GM04503 (cell line): ENCODE measurements at regions not wholly inside any gene's neighbourhood (a gene's known extent, or its start where the extent isn't known, plus 50 kb on each side); places are given as distances from the start of the nearest gene placed in this dataset.

Experiments used
- DNase-seq: peaks from one replicate; pipeline ENCODE4 v3.0.0-alpha.2; 2012; ENCODE audit warnings: low read depth

GRCh38 chr2:198411936-198412335 lies 607.5 kb downstream of the PLCL1 start:
- no peak for DNase-seq

- DNase-seq: no peak
Measured at GRCh38 chr2:198408171-198408570, 603.8 kb downstream of the PLCL1 start.

GRCh38 chr2:198405311-198405710 lies 600.9 kb downstream of the PLCL1 start:
- no peak for DNase-seq

DNA sequence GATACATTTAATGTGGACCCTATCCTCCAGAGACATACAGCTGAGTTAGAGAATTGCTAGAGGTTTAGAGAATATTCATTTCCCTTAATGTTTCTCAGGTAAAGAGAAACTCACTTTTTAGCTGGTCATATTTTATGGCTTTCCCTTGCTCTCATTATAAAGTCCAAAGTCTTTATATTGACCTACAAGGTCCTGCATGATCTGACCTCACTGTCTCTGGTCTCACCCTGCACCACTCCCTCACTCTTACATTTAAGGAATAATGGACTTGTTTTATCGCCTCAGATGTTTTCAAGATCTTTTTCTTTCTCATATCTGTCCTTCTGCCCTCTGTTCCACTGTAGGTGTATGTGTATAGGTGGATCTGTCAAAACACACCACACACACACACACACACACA lies 597.3 kb downstream of the PLCL1 start:
- DNase-seq: no peak

DNA sequence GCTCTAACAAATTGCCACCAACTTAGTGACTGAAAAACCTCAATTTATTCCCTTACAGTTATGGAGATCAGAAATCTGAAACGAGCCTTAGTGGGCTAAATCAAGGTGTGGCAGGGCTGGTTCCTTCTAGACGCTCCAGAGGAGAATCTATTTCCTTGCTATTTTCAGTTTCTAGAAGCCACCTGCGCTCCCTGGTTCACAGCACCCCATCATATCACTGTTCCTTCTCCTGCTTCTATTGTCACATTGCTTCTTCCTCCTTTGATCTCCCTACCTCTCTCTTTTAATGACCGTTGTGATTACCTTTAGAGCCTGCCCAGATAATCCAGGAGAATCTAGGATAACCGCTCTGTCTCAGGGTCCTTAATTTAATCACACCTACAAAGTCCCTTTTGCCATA lies 596.6 kb downstream of the PLCL1 start:
- no peak for DNase-seq

DNA sequence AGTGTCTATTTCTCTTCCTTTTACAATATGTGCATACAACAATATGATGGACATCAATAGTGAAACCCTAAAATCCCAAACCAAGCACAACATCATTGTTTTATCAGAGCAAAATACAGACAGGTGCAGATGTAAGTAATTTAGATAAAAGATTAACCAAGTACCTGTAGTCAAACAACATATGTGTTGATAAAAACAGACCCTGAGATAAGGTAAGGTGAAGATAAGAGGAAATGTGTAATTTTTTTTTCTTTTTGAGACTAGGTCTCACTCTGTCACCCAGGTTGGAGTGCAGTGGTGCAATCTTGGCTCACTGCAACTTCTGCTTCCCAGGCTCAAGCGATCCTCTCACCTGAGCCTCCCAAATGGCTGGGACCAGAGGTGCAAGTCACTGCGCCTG lies 589.8 kb downstream of the PLCL1 start:
- no peak for DNase-seq

DNA sequence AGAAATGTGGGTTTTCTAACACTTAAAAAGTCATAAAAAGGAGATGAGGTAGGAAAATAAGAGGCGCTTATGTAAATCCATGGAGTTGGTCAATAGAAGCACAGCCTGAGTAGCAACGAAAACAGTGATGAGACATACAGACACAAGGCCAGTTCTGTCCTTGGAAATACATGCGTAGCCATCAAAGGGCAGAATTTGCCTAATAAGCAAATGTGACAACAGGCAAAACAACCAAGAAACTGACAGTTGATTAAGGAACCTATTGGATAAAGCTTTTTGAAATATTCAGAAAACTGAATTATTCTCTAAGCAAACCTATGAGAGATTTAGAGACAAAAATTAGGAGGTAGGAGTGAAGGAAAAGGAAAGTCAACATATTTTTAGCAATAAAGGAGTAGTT lies 586.3 kb downstream of the PLCL1 start:
- no peak for DNase-seq

DNA sequence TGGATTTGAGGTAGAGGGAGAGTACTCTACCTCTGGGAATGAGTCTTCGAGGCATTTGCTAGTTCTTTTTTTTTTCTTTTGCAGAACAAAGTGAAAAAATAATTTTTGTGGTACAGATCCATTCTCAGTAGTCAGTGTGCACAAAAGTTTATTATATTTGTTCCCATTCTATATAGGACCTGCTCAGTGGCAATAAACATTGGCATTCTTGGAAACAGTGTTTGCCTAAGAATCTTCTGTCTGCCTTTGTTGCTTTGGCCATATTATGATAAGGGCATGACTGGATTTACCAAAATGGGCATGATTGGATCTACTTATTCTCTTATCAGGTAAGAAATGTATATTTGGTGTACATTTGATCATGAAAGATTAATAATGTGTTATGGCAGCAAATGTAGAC lies 583.3 kb downstream of the PLCL1 start:
- DNase-seq: no peak

DNA sequence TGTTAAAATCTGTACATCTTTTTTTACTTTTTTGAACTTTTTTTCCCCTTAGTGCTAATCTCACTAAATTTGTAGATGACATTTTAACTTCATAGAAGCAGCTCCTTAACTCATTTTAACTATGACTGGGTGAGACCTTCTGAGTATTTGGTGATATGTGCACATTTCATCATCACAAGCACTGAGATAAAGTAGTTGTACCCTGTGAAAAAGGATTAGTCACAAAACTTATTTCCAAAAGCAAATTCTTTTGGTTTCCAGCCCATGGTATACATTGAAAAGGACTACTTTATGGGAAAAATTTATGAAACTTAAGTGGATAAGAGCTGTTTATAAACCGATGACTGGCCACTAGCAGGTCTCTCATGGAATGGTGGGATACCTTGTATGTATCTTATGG lies 581.5 kb downstream of the PLCL1 start:
- DNase-seq: no peak

DNA sequence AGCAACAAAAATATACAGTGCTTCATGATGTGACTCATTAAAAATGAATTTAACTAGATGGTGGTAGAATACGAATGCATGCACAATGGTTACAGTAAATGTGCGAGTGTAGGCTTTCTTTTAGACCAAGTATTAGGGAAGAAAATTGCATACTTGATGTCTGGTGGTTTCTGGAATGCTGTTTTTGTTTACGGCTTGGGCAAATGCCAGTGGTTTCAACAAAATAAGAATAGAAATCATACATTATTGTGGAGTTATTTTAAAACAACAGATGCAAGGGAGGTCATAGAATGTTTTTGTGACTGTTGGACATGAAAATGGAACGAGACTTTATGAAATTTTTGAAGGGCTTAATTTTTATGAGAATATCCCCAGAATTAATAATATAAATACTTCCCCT lies 580.9 kb downstream of the PLCL1 start:
- no peak for DNase-seq

DNA sequence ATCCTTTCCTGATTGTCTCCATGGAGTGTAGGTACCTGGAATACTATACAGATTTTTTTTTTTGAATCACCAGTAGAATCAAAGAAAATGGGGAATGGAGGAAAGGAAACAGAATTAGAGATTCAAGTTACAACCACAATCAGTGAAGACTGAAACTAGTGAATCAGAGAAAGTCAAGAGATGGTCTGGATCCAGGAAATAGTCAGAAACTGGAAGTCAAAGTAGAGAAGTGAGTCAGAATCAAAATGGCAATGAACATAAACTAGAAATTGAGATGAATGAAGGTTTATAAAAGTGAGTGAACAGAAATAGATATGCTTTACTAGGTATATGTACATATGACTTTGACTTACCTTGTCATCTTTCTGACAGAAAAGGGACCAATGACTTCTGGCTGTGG lies 579.0 kb downstream of the PLCL1 start:
- no peak for DNase-seq

DNA sequence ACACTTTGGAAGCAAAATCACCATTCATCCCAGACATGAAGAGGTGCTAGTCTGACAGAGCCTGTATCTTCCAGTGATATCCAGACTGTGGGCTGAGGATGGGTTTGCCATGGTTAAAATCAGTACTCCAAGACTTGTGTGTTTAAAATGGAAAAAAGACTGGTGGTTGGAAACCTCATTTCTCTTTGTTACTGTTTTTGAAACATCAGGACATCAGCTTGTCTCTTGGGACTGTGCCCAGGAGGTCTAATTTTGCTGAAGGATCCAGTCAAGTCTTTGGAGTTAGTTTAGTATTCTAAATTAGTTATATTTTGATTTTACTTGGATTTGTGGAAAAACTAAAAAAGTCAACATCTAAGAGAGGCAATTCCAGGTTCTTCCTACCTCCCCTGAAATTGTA lies 578.4 kb downstream of the PLCL1 start:
- no peak for DNase-seq

DNA sequence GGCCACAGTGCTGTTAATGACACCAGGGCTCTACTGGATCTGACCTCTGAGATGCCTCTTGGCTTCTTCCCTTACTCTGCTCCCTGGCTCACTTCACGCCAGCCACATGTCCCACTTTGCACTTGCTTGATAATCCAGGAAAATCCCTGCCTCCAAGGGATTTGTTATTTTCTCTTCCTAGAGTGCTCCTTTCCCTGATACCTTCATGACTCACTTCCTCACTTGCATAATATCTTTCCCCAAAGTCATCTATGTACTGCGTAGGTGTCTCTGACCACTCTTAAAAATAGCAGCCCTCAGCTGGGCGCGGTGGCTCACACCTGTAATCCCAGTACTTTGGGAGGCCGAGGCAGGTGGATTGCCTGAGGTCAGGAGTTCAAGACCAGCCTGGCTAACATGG lies 572.3 kb downstream of the PLCL1 start:
- no peak for DNase-seq

DNA sequence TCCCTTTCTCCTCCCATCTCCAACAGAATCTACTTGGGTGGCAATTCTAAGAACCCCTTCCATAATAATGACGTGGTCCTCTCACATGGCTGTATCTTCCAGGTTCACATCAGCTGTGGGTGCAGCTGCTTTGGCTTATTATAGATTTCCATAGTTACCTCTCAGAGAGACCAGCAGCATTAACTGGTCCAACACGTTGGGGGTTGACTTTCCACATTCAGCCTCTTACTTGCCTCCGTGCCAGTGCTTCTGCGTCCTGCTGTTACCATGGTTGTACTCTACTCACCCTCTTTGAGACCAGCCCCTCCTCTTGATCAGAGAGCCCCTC lies 570.7 kb downstream of the PLCL1 start:
- no peak for DNase-seq

DNA sequence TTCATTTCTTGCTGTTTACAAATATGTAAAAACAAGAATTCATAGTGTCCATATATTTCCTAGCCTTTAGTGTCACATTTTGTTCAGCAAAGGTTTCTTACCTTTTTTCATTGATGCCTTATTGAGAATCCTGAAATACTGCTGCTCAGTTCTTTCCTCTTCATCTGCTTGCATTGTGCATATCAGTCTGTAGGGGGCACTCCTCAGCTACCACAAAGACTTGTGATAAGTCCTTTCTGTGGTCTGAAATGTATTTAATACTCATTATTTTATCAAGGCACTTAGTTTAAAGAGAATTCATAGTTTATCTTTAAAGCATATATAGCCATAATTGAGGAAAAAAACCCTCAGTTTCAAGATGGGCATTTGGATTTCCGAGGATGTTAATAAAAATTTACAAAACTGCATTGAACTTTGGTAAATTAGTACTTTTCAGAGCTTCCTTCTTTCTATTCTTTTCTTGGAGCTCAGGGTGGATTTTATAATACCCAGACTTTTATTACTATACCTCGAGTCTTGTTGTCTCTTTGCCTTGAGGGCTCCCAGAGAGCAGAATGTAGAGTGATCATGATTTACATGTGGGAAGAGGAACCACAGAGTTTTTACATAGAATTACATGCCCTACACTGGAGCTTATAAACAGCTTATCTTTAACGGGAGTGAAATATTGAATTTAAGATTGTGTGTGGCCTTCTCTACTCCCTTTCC lies 570.1 kb downstream of the PLCL1 start:
- DNase-seq: peak; percentile 29

- DNase-seq: peak; percentile 53
Measured at GRCh38 chr2:198371921-198372543, 567.6 kb downstream of the PLCL1 start.

GRCh38 chr2:198371329-198371728 lies 566.9 kb downstream of the PLCL1 start:
- no peak for DNase-seq

- no peak for DNase-seq
Measured at GRCh38 chr2:198368089-198368488, 563.7 kb downstream of the PLCL1 start.

- DNase-seq: no peak
Measured at GRCh38 chr2:198362740-198363139, 558.3 kb downstream of the PLCL1 start.

DNA sequence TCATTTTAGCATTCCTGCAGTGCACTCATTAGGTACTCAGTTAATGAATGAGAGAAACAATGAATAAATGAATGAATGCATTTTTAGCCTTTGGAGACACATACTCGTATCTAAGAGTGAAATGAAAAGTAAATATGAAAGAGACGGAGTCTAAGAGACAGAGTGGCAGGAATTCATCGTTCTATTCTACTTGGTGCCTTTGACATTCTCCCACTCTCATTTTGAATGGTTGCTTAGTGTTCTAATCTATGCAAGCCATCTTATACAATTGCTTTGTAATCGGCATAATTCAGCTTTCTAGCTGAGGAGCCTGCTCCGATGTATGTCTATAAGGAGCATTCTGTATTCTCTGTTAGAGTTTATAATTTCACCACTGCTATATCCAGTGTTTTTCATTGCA lies 554.9 kb downstream of the PLCL1 start:
- no peak for DNase-seq

- no peak for DNase-seq
Measured at GRCh38 chr2:198356157-198356556, 551.8 kb downstream of the PLCL1 start.

DNA sequence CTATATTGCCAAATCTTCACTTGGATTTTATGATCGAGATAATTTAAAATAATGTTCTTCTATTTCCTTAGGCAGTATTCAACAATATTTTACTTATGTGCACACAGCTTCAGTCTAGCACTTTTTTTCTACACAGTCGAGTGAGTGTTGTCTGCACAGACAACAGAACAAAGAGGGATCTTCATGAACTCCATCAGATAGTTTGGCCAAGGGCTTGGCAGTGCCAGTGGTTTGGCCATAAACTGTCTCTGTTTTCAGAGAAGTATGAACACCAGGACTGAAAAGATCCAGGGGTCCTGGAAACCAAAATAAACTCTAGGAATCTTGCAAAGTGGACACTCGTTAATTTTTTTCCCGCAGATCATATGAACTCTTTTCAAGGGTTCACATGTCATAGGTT lies 547.3 kb downstream of the PLCL1 start:
- no peak for DNase-seq

- DNase-seq: no peak
Measured at GRCh38 chr2:198347946-198348345, 543.6 kb downstream of the PLCL1 start.

DNA sequence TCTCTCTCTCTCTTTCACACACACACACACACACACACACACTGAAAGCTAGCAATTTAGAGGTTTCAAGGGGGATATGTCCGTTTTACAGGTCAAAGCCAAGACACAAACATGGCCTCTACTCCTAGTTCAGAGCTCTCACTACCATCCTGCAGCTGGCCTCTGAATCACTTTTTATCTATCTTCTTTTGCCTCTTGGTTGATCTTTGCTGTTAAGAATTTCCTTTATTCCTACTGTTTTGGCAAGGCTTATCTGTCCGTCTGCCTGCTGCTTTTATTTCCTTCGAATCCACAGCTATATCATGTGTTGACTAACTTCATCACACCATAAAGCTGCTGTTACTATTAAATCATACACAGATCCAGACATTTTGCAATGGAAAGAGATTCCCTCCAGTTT lies 543.0 kb downstream of the PLCL1 start:
- DNase-seq: no peak
